ENCODE measurements at regions not wholly inside any gene's neighbourhood (a gene's known extent, or its start where the extent isn't known, plus 50 kb on each side); places are given as distances from the start of the nearest gene placed in this dataset.

GRCh38 chr13:34107806-34108205, 289.9 kb downstream of the RFC3 start:
- H3K9me3 Mint-ChIP-seq (ENCODE audit: low read depth), result peaks cover 9% of the 10 kb centered on the region
- no peak for DNase-seq (ENCODE audit: low spot score)
- TF ChIP-seq CTCF (IDR thresholded peaks at IDR 0.05), result no peak
- H3K4me1 Mint-ChIP-seq (ENCODE audit: low read depth), result no peaks in the 10 kb centered on the region
- no peaks in the 10 kb centered on the region for H3K36me3 Mint-ChIP-seq (ENCODE audit: low read depth)
- H3K4me3 Mint-ChIP-seq (ENCODE audit: unreplicated experiment), result no peak overlapping the region
- H3K27ac Mint-ChIP-seq (ENCODE audit: unreplicated experiment), result no peak overlapping the region
- H3K27me3 Mint-ChIP-seq (ENCODE audit: low read depth), result no peaks in the 10 kb centered on the region

GRCh38 chr13:34108410-34108809, 290.5 kb downstream of the RFC3 start:
- Mint-ChIP-seq H3K9me3 (ENCODE audit: low read depth) (peaks cover 9% of the 10 kb centered on the region), H3K27me3 (ENCODE audit: low read depth) (no peaks in the 10 kb centered on the region), H3K4me1 (ENCODE audit: low read depth) (no peaks in the 10 kb centered on the region), H3K4me3 (ENCODE audit: unreplicated experiment) (no peak overlapping the region), H3K27ac (ENCODE audit: unreplicated experiment) (no peak overlapping the region), H3K36me3 (ENCODE audit: low read depth) (no peaks in the 10 kb centered on the region)
- DNase-seq (ENCODE audit: low spot score), result no peak
- no peak for TF ChIP-seq CTCF (IDR thresholded peaks at IDR 0.05)

- Mint-ChIP-seq H3K9me3 (ENCODE audit: low read depth) (peaks cover 5% of the 10 kb centered on the region), H3K27me3 (ENCODE audit: low read depth) (no peaks in the 10 kb centered on the region), H3K4me1 (ENCODE audit: low read depth) (no peaks in the 10 kb centered on the region), H3K36me3 (ENCODE audit: low read depth) (no peaks in the 10 kb centered on the region), H3K4me3 (ENCODE audit: unreplicated experiment) (no peak overlapping the region), H3K27ac (ENCODE audit: unreplicated experiment) (no peak overlapping the region)
- no peak for TF ChIP-seq CTCF (IDR thresholded peaks at IDR 0.05)
- no peak for DNase-seq (ENCODE audit: low spot score)
Observed at GRCh38 chr13:34114581-34114980, 296.6 kb downstream of the RFC3 start.

GRCh38 chr13:34116651-34117050, 298.7 kb downstream of the RFC3 start:
- H3K27ac Mint-ChIP-seq (ENCODE audit: unreplicated experiment), result no peak overlapping the region
- no peaks in the 10 kb centered on the region for H3K27me3 Mint-ChIP-seq (ENCODE audit: low read depth)
- no peak for DNase-seq (ENCODE audit: low spot score)
- no peak overlapping the region for H3K4me3 Mint-ChIP-seq (ENCODE audit: unreplicated experiment)
- TF ChIP-seq CTCF (IDR thresholded peaks at IDR 0.05), result no peak
- H3K36me3 Mint-ChIP-seq (ENCODE audit: low read depth), result no peaks in the 10 kb centered on the region
- no peaks in the 10 kb centered on the region for H3K4me1 Mint-ChIP-seq (ENCODE audit: low read depth)
- H3K9me3 Mint-ChIP-seq (ENCODE audit: low read depth), result peaks cover 3% of the 10 kb centered on the region

- Mint-ChIP-seq H3K27ac (ENCODE audit: unreplicated experiment) (no peak overlapping the region), H3K9me3 (ENCODE audit: low read depth) (peaks cover 3% of the 10 kb centered on the region), H3K36me3 (ENCODE audit: low read depth) (no peaks in the 10 kb centered on the region), H3K27me3 (ENCODE audit: low read depth) (no peaks in the 10 kb centered on the region), H3K4me3 (ENCODE audit: unreplicated experiment) (no peak overlapping the region), H3K4me1 (ENCODE audit: low read depth) (peaks cover 8% of the 10 kb centered on the region)
- TF ChIP-seq CTCF (IDR thresholded peaks at IDR 0.05), result no peak
- DNase-seq (ENCODE audit: low spot score), result no peak
Observed at GRCh38 chr13:34124666-34125306, 306.8 kb downstream of the RFC3 start.
